HCT116 (cell line): ENCODE measurements at regions not wholly inside any gene's neighbourhood (a gene's known extent, or its start where the extent isn't known, plus 50 kb on each side); places are given as distances from the start of the nearest gene placed in this dataset.

Experiments used
- ATAC-seq: fragments of 200-7000 bp; cut with Tn5 transposase; 2 replicates; pipeline ENCODE4 v1.9.1; 2020; ENCODE audit warnings: mild to moderate bottlenecking, moderate library complexity
- BruUV-seq: library from RNA; stranded (reverse); fragments of 400-500 nt; replicated peaks from 2 replicates; lab custom pipeline; 2021; lab: Mats Ljungman, UMichigan
- CTCF ChIA-PET: fragments of 300-600 bp; sonication (Branson Sonifier 250); formaldehyde crosslinking; loops from one replicate; lab custom pipeline; 2021; ENCODE audit warnings: antibody characterized with exemption; lab: Charles Lee
- POLR2A ChIA-PET: fragments of 300-600, 350-600 bp; sonication (Branson Sonifier 250); formaldehyde crosslinking; loops from one replicate; lab custom pipeline; 2021; ENCODE audit warnings: antibody characterized with exemption; lab: Charles Lee
- RAD21 ChIA-PET, 2 experiments: fragments of 300-600 bp; sonication (Branson Sonifier 250); formaldehyde crosslinking; loops; one replicate each; lab custom pipeline; 2023; ENCODE audit warnings: low total read pairs in 2 of 2; ENCODE audit not compliant: uncharacterized antibody in 2 of 2, unreplicated experiment in 2 of 2, low non-redundant PET in 1 of 2; lab: Charles Lee
- DNase-seq: peaks from one replicate; pipeline ENCODE4 v3.0.0-alpha.2; 2010; ENCODE audit warnings: low read depth, low spot score
- H2AFZ ChIP-seq: fragments of 200-600 bp; shearing (Covaris generic), sonication (generic); 2 replicates; pipeline ENCODE4 v1.6.1; 2017; ENCODE audit warnings: low read depth, mixed run types, mixed read lengths, antibody characterized with exemption, low read length; ENCODE audit not compliant: poor library complexity, severe bottlenecking
- H3K27ac ChIP-seq: 2 replicates; pipeline ENCODE4 v1.5.1; 2012; ENCODE audit warnings: low read depth, low read length
- H3K27me3 ChIP-seq: fragments of 200-600 bp; sonication (generic); 2 replicates; pipeline ENCODE4 v1.6.1; 2016; ENCODE audit warnings: mixed run types, low read length, mixed read lengths; ENCODE audit not compliant: insufficient read depth
- H3K36me3 ChIP-seq, 2 experiments: fragments of 200-500 bp in 1 of 2; fragments of 200-600 bp in 1 of 2; sonication (Bioruptor generic) in 1 of 2; sonication (generic) in 1 of 2; 2 replicates each; pipeline versions ENCODE4 v1.5.1 to v1.6.1; 2014 to 2016; ENCODE audit warnings: low read length in 2 of 2, inconsistent platforms in 1 of 2, mixed read lengths in 1 of 2, mixed run types in 1 of 2; ENCODE audit not compliant: insufficient read depth in 2 of 2, control insufficient read depth in 1 of 2
- H3K4me1 ChIP-seq, 2 experiments: fragments of 200-600 bp in 1 of 2; sonication (generic) in 1 of 2; 2 replicates each; pipeline versions ENCODE4 v1.5.1 to v1.6.1; 2012 to 2017; ENCODE audit warnings: low read length in 2 of 2, inconsistent platforms in 1 of 2, mild to moderate bottlenecking in 1 of 2, mixed read lengths in 1 of 2, mixed run types in 1 of 2, moderate library complexity in 1 of 2; ENCODE audit not compliant: insufficient read depth in 2 of 2, control insufficient read depth in 1 of 2
- H3K4me2 ChIP-seq: fragments of 200-600 bp; sonication (generic); 2 replicates; pipeline ENCODE4 v1.6.1; 2017; ENCODE audit warnings: mixed run types, low read length, mixed read lengths
- H3K4me3 ChIP-seq, 2 experiments: fragments of 200-600 bp in 1 of 2; sonication (generic) in 1 of 2; replicated peaks in 1 of 2; 2 replicates each; pipeline ENCODE4 v1.5.1; 2011 to 2016; ENCODE audit warnings: low read length in 2 of 2, control low read depth in 1 of 2, low read depth in 1 of 2, mild to moderate bottlenecking in 1 of 2, mixed read lengths in 1 of 2, mixed run types in 1 of 2
- H3K79me2 ChIP-seq: fragments of 200-600 bp; sonication (generic); 2 replicates; pipeline ENCODE4 v1.6.1; 2017; ENCODE audit warnings: mild to moderate bottlenecking, mixed run types, low read length, moderate library complexity, mixed read lengths; ENCODE audit not compliant: insufficient read depth
- H3K9ac ChIP-seq: fragments of 200-600 bp; sonication (generic); 2 replicates; pipeline ENCODE4 v1.6.1; 2016; ENCODE audit warnings: low read length, mixed read lengths
- H3K9me2 ChIP-seq: fragments of 200-600 bp; sonication (generic), shearing (Covaris generic); 2 replicates; pipeline ENCODE4 v1.6.1; 2017; ENCODE audit warnings: mixed run types, mild to moderate bottlenecking, moderate library complexity; ENCODE audit not compliant: insufficient read depth
- H3K9me3 ChIP-seq, 2 experiments: fragments of 200-500 bp in 1 of 2; fragments of 200-600 bp in 1 of 2; sonication (Bioruptor generic) in 1 of 2; sonication (generic) in 1 of 2; 2 replicates each; pipeline ENCODE4 v1.6.1; 2014 to 2017; ENCODE audit warnings: low read length in 2 of 2, mixed read lengths in 2 of 2, inconsistent platforms in 1 of 2, low read depth in 1 of 2, mild to moderate bottlenecking in 1 of 2, mixed run types in 1 of 2, moderate library complexity in 1 of 2; ENCODE audit not compliant: control insufficient read depth in 1 of 2, insufficient read depth in 1 of 2
- H4K20me1 ChIP-seq: fragments of 200-600 bp; sonication (generic), shearing (Covaris generic); 2 replicates; pipeline ENCODE4 v1.6.1; 2017; ENCODE audit warnings: mixed run types, mild to moderate bottlenecking, moderate library complexity; ENCODE audit not compliant: insufficient read depth
- CEBPB ChIP-seq: IDR thresholded peaks from 2 replicates; pipeline ENCODE4 v1.6.1; 2012; ENCODE audit warnings: low read depth
- EGR1 ChIP-seq: IDR thresholded peaks from 2 replicates; pipeline ENCODE4 v1.6.1; 2012; ENCODE audit warnings: low read depth
- FOSL1 ChIP-seq: IDR thresholded peaks from 2 replicates; pipeline ENCODE4 v1.6.1; 2012; ENCODE audit warnings: low read depth
- JUND ChIP-seq: IDR thresholded peaks from 2 replicates; pipeline ENCODE4 v1.6.1; 2012
- POLR2AphosphoS5 ChIP-seq: IDR thresholded peaks from 2 replicates; pipeline ENCODE4 v1.6.1; 2011; ENCODE audit warnings: mild to moderate bottlenecking, low read depth, low read length, moderate library complexity
- SP1 ChIP-seq: IDR thresholded peaks from 2 replicates; pipeline ENCODE4 v1.6.1; 2012; ENCODE audit warnings: low read depth
- SRF ChIP-seq: IDR thresholded peaks from 2 replicates; pipeline ENCODE4 v1.6.1; 2012; ENCODE audit warnings: low read depth
- YY1 ChIP-seq: IDR thresholded peaks from 2 replicates; pipeline ENCODE4 v1.6.1; 2011; ENCODE audit warnings: low read length, low read depth, moderate library complexity, mild to moderate bottlenecking; ENCODE audit not compliant: insufficient replicate concordance; ENCODE audit errors: extremely low read depth
- ZFX ChIP-seq: fragments of 450-650 bp; IDR thresholded peaks from 2 replicates; pipeline ENCODE4 v1.6.1; 2017
- intact Hi-C: fragments of 100-400 bp; cut with micrococcal nuclease; formaldehyde crosslinking; loops from 2 replicates; pipeline ENCODE4 v1.10.0; 2022
- TF ChIP-seq, protein P1 (sequence below): IDR thresholded peaks from 2 replicates; pipeline ENCODE4 v1.6.1; 2011; ENCODE audit warnings: mild to moderate bottlenecking, low read length, moderate library complexity; ENCODE audit not compliant: insufficient replicate concordance; ENCODE audit errors: extremely low read depth
- TF ChIP-seq, protein P2 (sequence below): IDR thresholded peaks from 2 replicates; pipeline ENCODE4 v1.6.1; 2012
- TF ChIP-seq, protein P3 (sequence below): IDR thresholded peaks from 2 replicates; pipeline ENCODE4 v1.6.1; 2012; ENCODE audit warnings: low read depth

DNA sequence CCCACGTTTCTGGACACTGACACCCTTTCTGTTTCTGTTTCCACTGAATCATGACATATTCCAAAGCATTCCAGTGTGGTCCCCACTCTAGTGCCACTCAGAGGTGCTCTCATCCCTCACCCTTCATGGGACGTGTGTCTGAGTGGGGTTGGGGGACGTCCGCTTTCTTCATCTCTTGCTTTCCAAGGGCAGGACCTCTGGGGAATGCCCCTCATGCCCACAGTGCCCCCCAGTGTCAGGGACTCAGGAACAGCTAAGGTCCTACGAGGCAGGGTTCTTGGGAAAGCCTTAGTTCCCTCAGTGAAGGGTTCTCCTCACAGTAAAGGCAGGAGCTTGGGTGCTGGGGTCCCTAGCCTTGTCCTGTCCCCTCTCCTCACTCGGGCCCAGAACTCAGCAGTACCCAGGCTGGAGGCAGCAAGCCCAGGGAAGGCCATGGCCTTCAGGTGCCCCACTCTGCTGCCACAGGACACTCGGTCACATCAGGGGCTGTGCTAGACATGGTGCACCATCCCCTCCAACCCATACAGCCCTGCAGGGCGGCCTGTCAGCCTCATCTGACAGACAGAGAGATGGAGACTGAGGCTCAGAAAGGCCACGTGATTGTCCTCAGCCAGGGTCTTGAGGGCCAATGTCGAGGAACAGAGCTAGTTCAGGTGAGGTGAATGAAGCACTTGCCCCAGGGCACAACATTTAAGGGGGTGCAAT lies 261.0 kb downstream of the TLE3 start:
- intact Hi-C loops: no loop called here
- no peaks in the 10 kb centered on the region for H3K9me2 ChIP-seq
- H2AFZ ChIP-seq: no peak overlapping the region
- ChIA-PET POLR2A (no interaction called here), CTCF (no interaction called here)
- no TSS peak for BruUV-seq
- peaks cover 3% of the 10 kb centered on the region; the same call in 1 of the 2 replicates for H3K27me3 ChIP-seq
- H3K4me3 ChIP-seq: no peak overlapping the region
- H3K4me1 ChIP-seq: peaks cover 0 to 4% of the 10 kb centered on the region in 2 experiments; a peak in 1 of 4 replicates
- H3K4me2 ChIP-seq: no peak overlapping the region
- no peaks in the 10 kb centered on the region for H4K20me1 ChIP-seq
- H3K9ac ChIP-seq: no peak overlapping the region
- H3K9me3 ChIP-seq: no peaks in the 10 kb centered on the region
- no peaks in the 10 kb centered on the region for H3K36me3 ChIP-seq
- no peak overlapping the region for H3K27ac ChIP-seq
- TF ChIP-seq CEBPB: no peak
- TF ChIP-seq POLR2AphosphoS5: no peak
- no peak for TF ChIP-seq FOSL1
- TF ChIP-seq JUND: no peak
- TF ChIP-seq, protein P1, sequence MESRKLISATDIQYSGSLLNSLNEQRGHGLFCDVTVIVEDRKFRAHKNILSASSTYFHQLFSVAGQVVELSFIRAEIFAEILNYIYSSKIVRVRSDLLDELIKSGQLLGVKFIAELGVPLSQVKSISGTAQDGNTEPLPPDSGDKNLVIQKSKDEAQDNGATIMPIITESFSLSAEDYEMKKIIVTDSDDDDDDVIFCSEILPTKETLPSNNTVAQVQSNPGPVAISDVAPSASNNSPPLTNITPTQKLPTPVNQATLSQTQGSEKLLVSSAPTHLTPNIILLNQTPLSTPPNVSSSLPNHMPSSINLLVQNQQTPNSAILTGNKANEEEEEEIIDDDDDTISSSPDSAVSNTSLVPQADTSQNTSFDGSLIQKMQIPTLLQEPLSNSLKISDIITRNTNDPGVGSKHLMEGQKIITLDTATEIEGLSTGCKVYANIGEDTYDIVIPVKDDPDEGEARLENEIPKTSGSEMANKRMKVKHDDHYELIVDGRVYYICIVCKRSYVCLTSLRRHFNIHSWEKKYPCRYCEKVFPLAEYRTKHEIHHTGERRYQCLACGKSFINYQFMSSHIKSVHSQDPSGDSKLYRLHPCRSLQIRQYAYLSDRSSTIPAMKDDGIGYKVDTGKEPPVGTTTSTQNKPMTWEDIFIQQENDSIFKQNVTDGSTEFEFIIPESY: no peak
- no peak for TF ChIP-seq SRF
- TF ChIP-seq SP1: no peak
- TF ChIP-seq ZFX: no peak
- no peak for TF ChIP-seq EGR1
- TF ChIP-seq, protein P2, sequence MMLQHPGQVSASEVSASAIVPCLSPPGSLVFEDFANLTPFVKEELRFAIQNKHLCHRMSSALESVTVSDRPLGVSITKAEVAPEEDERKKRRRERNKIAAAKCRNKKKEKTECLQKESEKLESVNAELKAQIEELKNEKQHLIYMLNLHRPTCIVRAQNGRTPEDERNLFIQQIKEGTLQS: no peak
- TF ChIP-seq, protein P3, sequence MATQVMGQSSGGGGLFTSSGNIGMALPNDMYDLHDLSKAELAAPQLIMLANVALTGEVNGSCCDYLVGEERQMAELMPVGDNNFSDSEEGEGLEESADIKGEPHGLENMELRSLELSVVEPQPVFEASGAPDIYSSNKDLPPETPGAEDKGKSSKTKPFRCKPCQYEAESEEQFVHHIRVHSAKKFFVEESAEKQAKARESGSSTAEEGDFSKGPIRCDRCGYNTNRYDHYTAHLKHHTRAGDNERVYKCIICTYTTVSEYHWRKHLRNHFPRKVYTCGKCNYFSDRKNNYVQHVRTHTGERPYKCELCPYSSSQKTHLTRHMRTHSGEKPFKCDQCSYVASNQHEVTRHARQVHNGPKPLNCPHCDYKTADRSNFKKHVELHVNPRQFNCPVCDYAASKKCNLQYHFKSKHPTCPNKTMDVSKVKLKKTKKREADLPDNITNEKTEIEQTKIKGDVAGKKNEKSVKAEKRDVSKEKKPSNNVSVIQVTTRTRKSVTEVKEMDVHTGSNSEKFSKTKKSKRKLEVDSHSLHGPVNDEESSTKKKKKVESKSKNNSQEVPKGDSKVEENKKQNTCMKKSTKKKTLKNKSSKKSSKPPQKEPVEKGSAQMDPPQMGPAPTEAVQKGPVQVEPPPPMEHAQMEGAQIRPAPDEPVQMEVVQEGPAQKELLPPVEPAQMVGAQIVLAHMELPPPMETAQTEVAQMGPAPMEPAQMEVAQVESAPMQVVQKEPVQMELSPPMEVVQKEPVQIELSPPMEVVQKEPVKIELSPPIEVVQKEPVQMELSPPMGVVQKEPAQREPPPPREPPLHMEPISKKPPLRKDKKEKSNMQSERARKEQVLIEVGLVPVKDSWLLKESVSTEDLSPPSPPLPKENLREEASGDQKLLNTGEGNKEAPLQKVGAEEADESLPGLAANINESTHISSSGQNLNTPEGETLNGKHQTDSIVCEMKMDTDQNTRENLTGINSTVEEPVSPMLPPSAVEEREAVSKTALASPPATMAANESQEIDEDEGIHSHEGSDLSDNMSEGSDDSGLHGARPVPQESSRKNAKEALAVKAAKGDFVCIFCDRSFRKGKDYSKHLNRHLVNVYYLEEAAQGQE: no peak
- TF ChIP-seq YY1: no peak
- TF ChIP-seq, all 23 proteins: peak for 0
- ATAC-seq: no peak
- no peaks in the 10 kb centered on the region for H3K79me2 ChIP-seq
- no peak for DNase-seq
- RAD21 ChIA-PET: no interaction called here
